NT2/D1 (cell line): ENCODE measurements at regions not wholly inside any gene's neighbourhood (a gene's known extent, or its start where the extent isn't known, plus 50 kb on each side); places are given as distances from the start of the nearest gene placed in this dataset.
A peak's percentile ranks its signal among the peaks of the same experiment; 100 is the strongest.

Experiments
- DNase-seq: peaks from one replicate; pipeline ENCODE4 v3.0.0-alpha.2; 2011; ENCODE audit warnings: low read depth, low spot score
- H3K27me3 ChIP-seq: 2 replicates; pipeline ENCODE4 v1.6.0; 2011; ENCODE audit warnings: mild to moderate bottlenecking; ENCODE audit not compliant: insufficient read length, insufficient read depth
- H3K36me3 ChIP-seq: 2 replicates; pipeline ENCODE4 v1.6.1; 2011; ENCODE audit warnings: mild to moderate bottlenecking, low read length, mixed read lengths; ENCODE audit not compliant: insufficient read depth, insufficient read length
- H3K4me1 ChIP-seq: 2 replicates; pipeline ENCODE4 v1.5.1; 2011; ENCODE audit not compliant: insufficient read depth, insufficient read length
- H3K4me3 ChIP-seq: 2 replicates; pipeline ENCODE4 v1.5.1; 2011; ENCODE audit warnings: low read depth; ENCODE audit not compliant: insufficient read length
- H3K9ac ChIP-seq: 2 replicates; pipeline ENCODE4 v1.6.0; 2011; ENCODE audit warnings: low read depth; ENCODE audit not compliant: insufficient read length
- H3K9me3 ChIP-seq: 2 replicates; pipeline ENCODE4 v1.5.1; 2011; ENCODE audit warnings: mild to moderate bottlenecking, low read length; ENCODE audit not compliant: insufficient read depth
- SUZ12 ChIP-seq: IDR thresholded peaks from 2 replicates; pipeline ENCODE4 v1.6.1; 2011; ENCODE audit not compliant: insufficient read length, insufficient read depth; ENCODE audit errors: extremely low read depth
- YY1 ChIP-seq: IDR thresholded peaks from 2 replicates; pipeline ENCODE4 v1.6.1; 2011; ENCODE audit not compliant: insufficient read length, insufficient read depth
- ZNF274 ChIP-seq: IDR thresholded peaks from 2 replicates; pipeline ENCODE4 v1.6.1; 2011; ENCODE audit warnings: mild to moderate bottlenecking, low read depth, low read length

GRCh38 chr6:134735461-134735860 lies 214.4 kb downstream of the ALDH8A1 start:
- Histone ChIP-seq H3K4me3 (no peak overlapping the region), H3K27me3 (no peaks in the 10 kb centered on the region), H3K9me3 (no peaks in the 10 kb centered on the region), H3K9ac (no peak overlapping the region), H3K36me3 (no peaks in the 10 kb centered on the region), H3K4me1 (no peaks in the 10 kb centered on the region)
- DNase-seq, result no peak
- TF ChIP-seq ZNF274 (no peak), SUZ12 (no peak), YY1 (no peak)

- Histone ChIP-seq H3K36me3 (no peaks in the 10 kb centered on the region), H3K4me3 (no peak overlapping the region), H3K27me3 (no peaks in the 10 kb centered on the region), H3K9me3 (no peaks in the 10 kb centered on the region), H3K4me1 (no peaks in the 10 kb centered on the region), H3K9ac (no peak overlapping the region)
- no peak for DNase-seq
- TF ChIP-seq YY1 (no peak), SUZ12 (no peak), ZNF274 (no peak)
These were observed 215.5 kb downstream of the ALDH8A1 start for GRCh38 chr6:134734312-134734869.

- DNase-seq, result no peak
- Histone ChIP-seq H3K36me3 (no peaks in the 10 kb centered on the region), H3K9ac (no peak overlapping the region), H3K27me3 (no peaks in the 10 kb centered on the region), H3K4me1 (no peaks in the 10 kb centered on the region), H3K4me3 (no peak overlapping the region), H3K9me3 (no peaks in the 10 kb centered on the region)
- no peak for TF ChIP-seq YY1
- TF ChIP-seq ZNF274, result no peak
- no peak for TF ChIP-seq SUZ12
These were observed 216.1 kb downstream of the ALDH8A1 start for GRCh38 chr6:134733801-134734200.

GRCh38 chr6:134732763-134733162 lies 217.1 kb downstream of the ALDH8A1 start:
- Histone ChIP-seq H3K9me3 (no peaks in the 10 kb centered on the region), H3K27me3 (no peaks in the 10 kb centered on the region), H3K36me3 (no peaks in the 10 kb centered on the region), H3K4me1 (no peaks in the 10 kb centered on the region), H3K9ac (no peak overlapping the region), H3K4me3 (no peak overlapping the region)
- no peak for DNase-seq
- no peak for TF ChIP-seq ZNF274

- no peaks in the 10 kb centered on the region for H3K36me3 ChIP-seq
- H3K27me3 ChIP-seq, result no peaks in the 10 kb centered on the region
- TF ChIP-seq YY1 (no peak), SUZ12 (no peak), ZNF274 (no peak)
- no peak overlapping the region for H3K9ac ChIP-seq
- DNase-seq, result no peak
- no peaks in the 10 kb centered on the region for H3K9me3 ChIP-seq
- no peak overlapping the region for H3K4me3 ChIP-seq
- H3K4me1 ChIP-seq, result no peaks in the 10 kb centered on the region
These were observed 218.3 kb downstream of the ALDH8A1 start for GRCh38 chr6:134731615-134732014.

- no peak overlapping the region for H3K9ac ChIP-seq
- H3K27me3 ChIP-seq, result no peaks in the 10 kb centered on the region
- no peaks in the 10 kb centered on the region for H3K4me1 ChIP-seq
- TF ChIP-seq SUZ12 (no peak), YY1 (no peak), ZNF274 (no peak)
- no peaks in the 10 kb centered on the region for H3K36me3 ChIP-seq
- no peak overlapping the region for H3K4me3 ChIP-seq
- H3K9me3 ChIP-seq, result no peaks in the 10 kb centered on the region
- DNase-seq, result peak; percentile 13
These were observed 219.9 kb downstream of the ALDH8A1 start for GRCh38 chr6:134730013-134730412.

- no peaks in the 10 kb centered on the region for H3K27me3 ChIP-seq
- H3K36me3 ChIP-seq, result no peaks in the 10 kb centered on the region
- TF ChIP-seq SUZ12 (no peak), YY1 (no peak), ZNF274 (no peak)
- H3K9ac ChIP-seq, result no peak overlapping the region
- H3K4me3 ChIP-seq, result no peak overlapping the region
- no peaks in the 10 kb centered on the region for H3K9me3 ChIP-seq
- no peak for DNase-seq
- no peaks in the 10 kb centered on the region for H3K4me1 ChIP-seq
These were observed 220.3 kb downstream of the ALDH8A1 start for GRCh38 chr6:134729561-134729960.

- no peaks in the 10 kb centered on the region for H3K27me3 ChIP-seq
- H3K4me3 ChIP-seq, result no peak overlapping the region
- DNase-seq, result no peak
- no peaks in the 10 kb centered on the region for H3K36me3 ChIP-seq
- H3K9ac ChIP-seq, result no peak overlapping the region
- H3K9me3 ChIP-seq, result no peaks in the 10 kb centered on the region
- no peaks in the 10 kb centered on the region for H3K4me1 ChIP-seq
- no peak for TF ChIP-seq ZNF274
- TF ChIP-seq YY1, result no peak
- TF ChIP-seq SUZ12, result no peak
These were observed 222.8 kb downstream of the ALDH8A1 start for GRCh38 chr6:134727081-134727480.
